Smooth muscle cell (in vitro differentiated cells): ENCODE measurements at regions not wholly inside any gene's neighbourhood (a gene's known extent, or its start where the extent isn't known, plus 50 kb on each side); places are given as distances from the start of the nearest gene placed in this dataset.

Experiments used
- DNase-seq: peaks from one replicate; lab custom pipeline; 2025; ENCODE audit not compliant: unreplicated experiment; lab: John Stamatoyannopoulos, UW
- H2AFZ ChIP-seq: fragments of 200-600 bp; sonication (generic); 2 replicates; pipeline ENCODE4 v1.6.0; 2016; ENCODE audit warnings: antibody characterized with exemption, low read depth, mild to moderate bottlenecking
- H3F3A ChIP-seq: fragments of 200-600 bp; sonication (generic); 2 replicates; pipeline ENCODE4 v1.6.0; 2017; ENCODE audit warnings: antibody characterized with exemption, low read depth
- H3K27ac ChIP-seq: fragments of 200-600 bp; sonication (generic); 2 replicates; pipeline ENCODE4 v1.5.1; 2016; ENCODE audit warnings: low read depth, mild to moderate bottlenecking
- H3K27me3 ChIP-seq: fragments of 200-600 bp; sonication (generic); 2 replicates; pipeline ENCODE4 v1.6.1; 2016; ENCODE audit warnings: low read depth, mild to moderate bottlenecking
- H3K36me3 ChIP-seq: fragments of 200-600 bp; sonication (generic); 2 replicates; pipeline ENCODE4 v1.5.1; 2016; ENCODE audit warnings: low read depth
- H3K4me1 ChIP-seq: fragments of 200-600 bp; sonication (generic); 2 replicates; pipeline ENCODE4 v1.5.1; 2016; ENCODE audit warnings: low read depth
- H3K4me2 ChIP-seq: fragments of 200-600 bp; sonication (generic); 2 replicates; pipeline ENCODE4 v1.6.0; 2016; ENCODE audit warnings: mild to moderate bottlenecking
- H3K4me3 ChIP-seq: fragments of 200-600 bp; sonication (generic); 2 replicates; pipeline ENCODE4 v1.5.1; 2016; ENCODE audit warnings: mild to moderate bottlenecking
- H3K79me2 ChIP-seq: fragments of 200-600 bp; sonication (generic); 2 replicates; pipeline ENCODE4 v1.6.0; 2016; ENCODE audit warnings: low read depth, mild to moderate bottlenecking
- H3K9ac ChIP-seq: fragments of 200-600 bp; sonication (generic); 2 replicates; pipeline ENCODE4 v1.6.0; 2016; ENCODE audit warnings: low read depth
- H3K9me3 ChIP-seq: fragments of 200-600 bp; sonication (generic); replicated peaks from 2 replicates; pipeline ENCODE4 v1.5.1; 2016; ENCODE audit warnings: low read depth
- H4K20me1 ChIP-seq: fragments of 200-600 bp; sonication (generic); 2 replicates; pipeline ENCODE4 v1.6.0; 2016; ENCODE audit warnings: low read depth
- WGBS: methylation state at CpG from one replicate; pipeline ENCODE4 v1.1.7; 2016; ENCODE audit warnings: low lambda C conversion rate; 5-methylcytosine and 5-hydroxymethylcytosine counted together
- TF ChIP-seq, protein P1 (sequence below): fragments of 200-600 bp; sonication (generic); IDR thresholded peaks from 2 replicates; pipeline ENCODE4 v1.5.1; 2017; ENCODE audit warnings: borderline replicate concordance, mild to moderate bottlenecking, antibody characterized with exemption; ENCODE audit not compliant: insufficient read depth, poor library complexity, severe bottlenecking

DNA sequence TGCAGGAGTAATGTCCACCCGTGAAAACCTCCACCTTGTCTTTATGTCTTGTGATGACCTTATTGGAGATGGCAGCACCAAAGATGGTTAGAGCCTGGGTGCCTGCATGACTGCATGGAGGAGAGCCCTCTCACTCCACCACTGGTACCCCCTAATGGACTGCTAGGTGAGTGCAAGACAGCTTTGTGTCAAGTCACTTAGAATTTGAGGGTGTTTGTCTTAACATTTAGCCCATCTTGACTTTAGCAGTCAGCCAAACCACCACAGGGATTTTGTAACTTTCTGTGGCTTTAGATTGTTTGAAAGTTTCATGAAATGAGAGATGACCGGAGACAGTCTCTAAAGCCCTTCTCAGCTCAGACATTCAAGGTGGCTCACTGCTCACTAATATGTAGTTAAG, 232.9 kb upstream of the NCAM1 start:
- H3K79me2 ChIP-seq: no peaks in the 10 kb centered on the region
- no peak overlapping the region for H3K27ac ChIP-seq
- no peak overlapping the region for H3K9ac ChIP-seq
- no peak overlapping the region for H3K4me2 ChIP-seq
- H3F3A ChIP-seq: no peaks in the 10 kb centered on the region
- H3K4me3 ChIP-seq: no peak overlapping the region
- H2AFZ ChIP-seq: no peak overlapping the region
- no peaks in the 10 kb centered on the region for H4K20me1 ChIP-seq
- DNase-seq: no peak
- 93% methylated on average over 2 of the region's 2 CpGs for WGBS
- H3K27me3 ChIP-seq: no peaks in the 10 kb centered on the region
- TF ChIP-seq, protein P1, sequence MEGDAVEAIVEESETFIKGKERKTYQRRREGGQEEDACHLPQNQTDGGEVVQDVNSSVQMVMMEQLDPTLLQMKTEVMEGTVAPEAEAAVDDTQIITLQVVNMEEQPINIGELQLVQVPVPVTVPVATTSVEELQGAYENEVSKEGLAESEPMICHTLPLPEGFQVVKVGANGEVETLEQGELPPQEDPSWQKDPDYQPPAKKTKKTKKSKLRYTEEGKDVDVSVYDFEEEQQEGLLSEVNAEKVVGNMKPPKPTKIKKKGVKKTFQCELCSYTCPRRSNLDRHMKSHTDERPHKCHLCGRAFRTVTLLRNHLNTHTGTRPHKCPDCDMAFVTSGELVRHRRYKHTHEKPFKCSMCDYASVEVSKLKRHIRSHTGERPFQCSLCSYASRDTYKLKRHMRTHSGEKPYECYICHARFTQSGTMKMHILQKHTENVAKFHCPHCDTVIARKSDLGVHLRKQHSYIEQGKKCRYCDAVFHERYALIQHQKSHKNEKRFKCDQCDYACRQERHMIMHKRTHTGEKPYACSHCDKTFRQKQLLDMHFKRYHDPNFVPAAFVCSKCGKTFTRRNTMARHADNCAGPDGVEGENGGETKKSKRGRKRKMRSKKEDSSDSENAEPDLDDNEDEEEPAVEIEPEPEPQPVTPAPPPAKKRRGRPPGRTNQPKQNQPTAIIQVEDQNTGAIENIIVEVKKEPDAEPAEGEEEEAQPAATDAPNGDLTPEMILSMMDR: no peak
- H3K9me3 ChIP-seq: no peaks in the 10 kb centered on the region
- no peaks in the 10 kb centered on the region for H3K4me1 ChIP-seq
- no peaks in the 10 kb centered on the region for H3K36me3 ChIP-seq

DNA sequence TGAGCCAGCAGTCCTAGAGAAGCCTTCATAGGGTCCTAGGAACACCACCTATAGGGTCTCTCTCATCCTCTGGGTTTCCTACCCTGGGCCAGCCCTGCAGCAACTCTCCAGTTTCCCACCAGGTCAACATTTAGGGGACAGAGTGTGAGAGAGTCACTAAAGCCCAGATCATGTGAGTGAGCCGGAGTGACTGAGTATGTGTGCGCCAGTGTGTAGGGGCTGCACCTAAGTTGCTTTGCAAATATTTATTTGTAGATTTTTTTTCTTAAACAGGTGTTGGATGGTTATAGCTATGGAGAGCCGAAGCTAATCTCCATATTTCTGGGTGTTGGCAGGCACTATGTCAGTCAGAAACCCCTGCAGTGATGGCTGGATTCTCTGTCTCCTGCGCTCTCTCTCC, 232.5 kb upstream of the NCAM1 start:
- Histone ChIP-seq H3K36me3 (no peaks in the 10 kb centered on the region), H3K79me2 (no peaks in the 10 kb centered on the region), H2AFZ (no peak overlapping the region), H3K4me2 (no peak overlapping the region), H3K9ac (no peak overlapping the region), H3K27ac (no peak overlapping the region), H3K4me3 (no peak overlapping the region), H3F3A (no peaks in the 10 kb centered on the region), H3K4me1 (no peaks in the 10 kb centered on the region), H3K9me3 (no peaks in the 10 kb centered on the region), H4K20me1 (no peaks in the 10 kb centered on the region), H3K27me3 (no peaks in the 10 kb centered on the region)
- TF ChIP-seq, protein P1: no peak
- DNase-seq: no peak
- WGBS: 99% methylated on average over 4 of the region's 4 CpGs

DNA sequence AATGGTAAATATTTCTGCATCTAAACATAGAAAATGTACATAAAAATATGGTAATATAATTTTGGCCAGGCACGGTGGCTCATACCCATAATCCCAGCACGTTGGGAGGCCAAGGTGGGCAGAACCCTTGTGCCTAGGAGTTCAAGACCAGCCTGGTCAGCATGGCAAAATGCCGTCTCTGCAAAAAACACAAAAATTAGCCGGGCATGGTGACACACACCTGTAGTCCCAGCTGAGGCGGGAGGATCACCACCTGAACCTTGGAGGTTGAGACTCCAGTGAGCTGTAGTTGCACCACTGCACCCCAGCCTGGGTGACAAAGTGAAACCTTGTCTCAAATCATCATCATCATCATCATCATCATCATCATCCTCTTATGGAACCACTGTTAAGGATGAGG, 230.6 kb upstream of the NCAM1 start:
- Histone ChIP-seq H3K4me3 (no peak overlapping the region), H3K4me1 (no peaks in the 10 kb centered on the region), H3K36me3 (no peaks in the 10 kb centered on the region), H3K9me3 (no peaks in the 10 kb centered on the region), H3K27ac (no peak overlapping the region), H4K20me1 (no peaks in the 10 kb centered on the region), H3F3A (no peaks in the 10 kb centered on the region), H3K9ac (no peak overlapping the region), H2AFZ (no peak overlapping the region), H3K79me2 (no peaks in the 10 kb centered on the region), H3K4me2 (no peak overlapping the region), H3K27me3 (no peaks in the 10 kb centered on the region)
- WGBS: 62% methylated on average over 5 of the region's 5 CpGs
- no peak for DNase-seq
- TF ChIP-seq, protein P1: no peak

DNA sequence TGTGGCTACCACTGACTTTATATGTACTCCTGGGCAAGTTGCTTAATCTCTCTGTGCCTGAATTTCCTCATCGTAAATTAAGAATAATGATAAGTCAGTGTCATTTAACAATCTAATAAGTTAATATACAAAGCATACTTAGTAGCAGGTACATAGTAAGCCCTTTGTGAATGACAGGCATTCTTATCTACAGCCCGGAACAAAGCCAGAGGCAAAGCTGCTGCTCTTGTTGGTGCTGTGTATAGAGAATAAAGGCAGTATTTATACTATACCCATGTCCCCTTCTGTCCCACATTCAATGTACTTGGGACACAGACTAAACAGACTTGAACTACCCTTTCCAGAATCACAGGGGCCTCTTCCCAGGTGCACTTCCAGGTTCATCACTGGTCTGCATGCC, 229.7 kb upstream of the NCAM1 start:
- no peak overlapping the region for H3K27ac ChIP-seq
- 88% methylated on average over 2 of the region's 2 CpGs for WGBS
- H4K20me1 ChIP-seq: no peaks in the 10 kb centered on the region
- H3K79me2 ChIP-seq: no peaks in the 10 kb centered on the region
- H3K4me2 ChIP-seq: no peak overlapping the region
- H2AFZ ChIP-seq: no peak overlapping the region
- no peak overlapping the region for H3K9ac ChIP-seq
- DNase-seq: no peak
- no peaks in the 10 kb centered on the region for H3K36me3 ChIP-seq
- H3F3A ChIP-seq: no peaks in the 10 kb centered on the region
- H3K9me3 ChIP-seq: no peaks in the 10 kb centered on the region
- no peak overlapping the region for H3K4me3 ChIP-seq
- H3K27me3 ChIP-seq: no peaks in the 10 kb centered on the region
- TF ChIP-seq, protein P1: no peak
- H3K4me1 ChIP-seq: no peaks in the 10 kb centered on the region
